Liver (tissue), 3 donors: ENCODE measurements at regions not wholly inside any gene's neighbourhood (a gene's known extent, or its start where the extent isn't known, plus 50 kb on each side); places are given as distances from the start of the nearest gene placed in this dataset.
"Not testable (repeated sequence)": the region's sequence is repeated elsewhere in the genome, so short reads cannot be mapped to it uniquely, and the experiment has no call there.

Experiments used
- TAF1 ChIP-seq: conservative IDR thresholded peaks from 2 replicates; pipeline ENCODE4 v1.6.1; 2016; ENCODE audit warnings: antibody characterized with exemption, mild to moderate bottlenecking
- TF ChIP-seq, protein P1 (sequence below): fragments of 150-350 bp; IDR thresholded peaks from 2 replicates; pipeline ENCODE4 v1.5.1; 2017; ENCODE audit warnings: improper control_type of control experiment, low read depth, low read length; ENCODE audit not compliant: missing input control
- TF ChIP-seq, protein P2 (sequence below): IDR thresholded peaks from 2 replicates; pipeline ENCODE4 v1.6.1; 2016; ENCODE audit warnings: antibody characterized with exemption
- donor health status: healthy.
- donor health status: healthy.

- TF ChIP-seq, protein P1, sequence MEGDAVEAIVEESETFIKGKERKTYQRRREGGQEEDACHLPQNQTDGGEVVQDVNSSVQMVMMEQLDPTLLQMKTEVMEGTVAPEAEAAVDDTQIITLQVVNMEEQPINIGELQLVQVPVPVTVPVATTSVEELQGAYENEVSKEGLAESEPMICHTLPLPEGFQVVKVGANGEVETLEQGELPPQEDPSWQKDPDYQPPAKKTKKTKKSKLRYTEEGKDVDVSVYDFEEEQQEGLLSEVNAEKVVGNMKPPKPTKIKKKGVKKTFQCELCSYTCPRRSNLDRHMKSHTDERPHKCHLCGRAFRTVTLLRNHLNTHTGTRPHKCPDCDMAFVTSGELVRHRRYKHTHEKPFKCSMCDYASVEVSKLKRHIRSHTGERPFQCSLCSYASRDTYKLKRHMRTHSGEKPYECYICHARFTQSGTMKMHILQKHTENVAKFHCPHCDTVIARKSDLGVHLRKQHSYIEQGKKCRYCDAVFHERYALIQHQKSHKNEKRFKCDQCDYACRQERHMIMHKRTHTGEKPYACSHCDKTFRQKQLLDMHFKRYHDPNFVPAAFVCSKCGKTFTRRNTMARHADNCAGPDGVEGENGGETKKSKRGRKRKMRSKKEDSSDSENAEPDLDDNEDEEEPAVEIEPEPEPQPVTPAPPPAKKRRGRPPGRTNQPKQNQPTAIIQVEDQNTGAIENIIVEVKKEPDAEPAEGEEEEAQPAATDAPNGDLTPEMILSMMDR = not testable (repeated sequence)
- not testable (repeated sequence) for TF ChIP-seq TAF1
- TF ChIP-seq, protein P2, sequence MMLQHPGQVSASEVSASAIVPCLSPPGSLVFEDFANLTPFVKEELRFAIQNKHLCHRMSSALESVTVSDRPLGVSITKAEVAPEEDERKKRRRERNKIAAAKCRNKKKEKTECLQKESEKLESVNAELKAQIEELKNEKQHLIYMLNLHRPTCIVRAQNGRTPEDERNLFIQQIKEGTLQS = not testable (repeated sequence)
These were observed 361.6 kb upstream of the SGO1 start for GRCh38 chr3:20547361-20548269.
